DND-41 (cell line): ENCODE measurements at regions not wholly inside any gene's neighbourhood (a gene's known extent, or its start where the extent isn't known, plus 50 kb on each side); places are given as distances from the start of the nearest gene placed in this dataset.
"Not testable (repeated sequence)": the region's sequence is repeated elsewhere in the genome, so short reads cannot be mapped to it uniquely, and the experiment has no call there.

Experiments used
- ATAC-seq: fragments of 200-7000 bp; cut with Tn5 transposase; 3 replicates; pipeline ENCODE4 v1.9.1; 2021; ENCODE audit warnings: low read depth; ENCODE audit not compliant: insufficient read depth
- DNase-seq: peaks from one replicate; pipeline ENCODE4 v3.0.0-alpha.2; 2020
- H2AFZ ChIP-seq: 2 replicates; pipeline ENCODE4 v1.6.0; 2012; ENCODE audit warnings: low read depth, low read length
- H3K27ac ChIP-seq: 2 replicates; pipeline ENCODE4 v1.5.1; 2012; ENCODE audit warnings: low read length, inconsistent platforms
- H3K27me3 ChIP-seq: fragments of 200-600 bp; sonication (generic); 2 replicates; pipeline ENCODE4 v1.6.0; 2012; ENCODE audit warnings: low read length, mild to moderate bottlenecking, inconsistent platforms; ENCODE audit not compliant: insufficient read depth, poor library complexity
- H3K36me3 ChIP-seq: 2 replicates; pipeline ENCODE4 v1.5.1; 2012; ENCODE audit warnings: low read length, inconsistent platforms; ENCODE audit not compliant: insufficient read depth
- H3K4me1 ChIP-seq: 2 replicates; pipeline ENCODE4 v1.5.1; 2012; ENCODE audit warnings: mild to moderate bottlenecking, low read length; ENCODE audit not compliant: insufficient read depth
- H3K4me2 ChIP-seq: 2 replicates; pipeline ENCODE4 v1.6.0; 2012; ENCODE audit warnings: mild to moderate bottlenecking, moderate library complexity, low read length, inconsistent platforms; ENCODE audit not compliant: insufficient read depth
- H3K4me3 ChIP-seq, 2 experiments: fragments of 200-600 bp in 1 of 2; shearing (Covaris generic) in 1 of 2; 2 replicates each; pipeline ENCODE4 v1.5.1; 2012 to 2016; ENCODE audit warnings: inconsistent platforms in 2 of 2, low read length in 2 of 2, mild to moderate bottlenecking in 2 of 2, low read depth in 1 of 2, moderate library complexity in 1 of 2
- H3K79me2 ChIP-seq: 2 replicates; pipeline ENCODE4 v1.6.0; 2012; ENCODE audit warnings: low read length, inconsistent platforms; ENCODE audit not compliant: insufficient read depth
- H3K9ac ChIP-seq: 2 replicates; pipeline ENCODE4 v1.6.0; 2012; ENCODE audit warnings: low read depth, mild to moderate bottlenecking, inconsistent platforms, low read length, moderate library complexity
- H3K9me3 ChIP-seq: 2 replicates; pipeline ENCODE4 v1.5.1; 2012; ENCODE audit warnings: low read length, moderate library complexity, mild to moderate bottlenecking, inconsistent platforms; ENCODE audit not compliant: insufficient read depth, severe bottlenecking
- H4K20me1 ChIP-seq: 2 replicates; pipeline ENCODE4 v1.6.0; 2012; ENCODE audit warnings: low read length; ENCODE audit not compliant: insufficient read depth
- EZH2 ChIP-seq: IDR thresholded peaks from 3 replicates; pipeline ENCODE4 v1.6.1; 2012; ENCODE audit warnings: borderline replicate concordance, low read depth, mild to moderate bottlenecking, moderate library complexity, low read length, inconsistent platforms; ENCODE audit not compliant: severe bottlenecking
- TF ChIP-seq, protein P1 (sequence below): IDR thresholded peaks from 2 replicates; pipeline ENCODE4 v1.5.1; 2012; ENCODE audit warnings: borderline replicate concordance, low read length, moderate library complexity, mild to moderate bottlenecking; ENCODE audit not compliant: poor library complexity, severe bottlenecking; ENCODE audit errors: extremely low read depth

GRCh38 chr17:445839-446238, 93.2 kb upstream of the RPH3AL start, which contains the start of gene RFLNB:
RFLNB (minus strand) TSS chr17:445939.
- ATAC-seq, H3K4me3 ChIP-seq, DNase-seq, H3K36me3 ChIP-seq, H3K9ac ChIP-seq, H3K27me3 ChIP-seq, H3K27ac ChIP-seq, H3K79me2 ChIP-seq, H3K9me3 ChIP-seq, H3K4me2 ChIP-seq, H2AFZ ChIP-seq, H3K4me1 ChIP-seq: not testable (repeated sequence)
- H4K20me1 ChIP-seq = peaks cover 21% of the 10 kb centered on the region

GRCh38 chr17:444879-445454, 92.4 kb upstream of the RPH3AL start:
- Histone ChIP-seq H3K4me2 (no peak overlapping the region), H3K4me1 (no peaks in the 10 kb centered on the region), H3K79me2 (no peaks in the 10 kb centered on the region), H3K9ac (no peak overlapping the region), H2AFZ (no peak overlapping the region), H3K27ac (no peak overlapping the region), H3K9me3 (no peaks in the 10 kb centered on the region), H3K36me3 (peaks cover 6% of the 10 kb centered on the region; the same call in 1 of the 2 replicates), H4K20me1 (peaks cover 21% of the 10 kb centered on the region), H3K27me3 (no peaks in the 10 kb centered on the region), H3K4me3 (no peak overlapping the region)
- ATAC-seq = no peak
- DNase-seq = no peak
- no peak for TF ChIP-seq EZH2
- TF ChIP-seq, protein P1, sequence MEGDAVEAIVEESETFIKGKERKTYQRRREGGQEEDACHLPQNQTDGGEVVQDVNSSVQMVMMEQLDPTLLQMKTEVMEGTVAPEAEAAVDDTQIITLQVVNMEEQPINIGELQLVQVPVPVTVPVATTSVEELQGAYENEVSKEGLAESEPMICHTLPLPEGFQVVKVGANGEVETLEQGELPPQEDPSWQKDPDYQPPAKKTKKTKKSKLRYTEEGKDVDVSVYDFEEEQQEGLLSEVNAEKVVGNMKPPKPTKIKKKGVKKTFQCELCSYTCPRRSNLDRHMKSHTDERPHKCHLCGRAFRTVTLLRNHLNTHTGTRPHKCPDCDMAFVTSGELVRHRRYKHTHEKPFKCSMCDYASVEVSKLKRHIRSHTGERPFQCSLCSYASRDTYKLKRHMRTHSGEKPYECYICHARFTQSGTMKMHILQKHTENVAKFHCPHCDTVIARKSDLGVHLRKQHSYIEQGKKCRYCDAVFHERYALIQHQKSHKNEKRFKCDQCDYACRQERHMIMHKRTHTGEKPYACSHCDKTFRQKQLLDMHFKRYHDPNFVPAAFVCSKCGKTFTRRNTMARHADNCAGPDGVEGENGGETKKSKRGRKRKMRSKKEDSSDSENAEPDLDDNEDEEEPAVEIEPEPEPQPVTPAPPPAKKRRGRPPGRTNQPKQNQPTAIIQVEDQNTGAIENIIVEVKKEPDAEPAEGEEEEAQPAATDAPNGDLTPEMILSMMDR = no peak

- H3K27ac ChIP-seq = no peak overlapping the region
- H3K27me3 ChIP-seq = no peaks in the 10 kb centered on the region
- H3K4me3 ChIP-seq = no peak overlapping the region
- H3K9ac ChIP-seq = no peak overlapping the region
- H3K9me3 ChIP-seq = no peaks in the 10 kb centered on the region
- peaks cover 6% of the 10 kb centered on the region; the same call in 1 of the 2 replicates for H3K36me3 ChIP-seq
- TF ChIP-seq, protein P1 = no peak
- no peak for TF ChIP-seq EZH2
- DNase-seq (no peak), ATAC-seq (no peak)
- no peak overlapping the region for H2AFZ ChIP-seq
- H3K4me2 ChIP-seq = no peak overlapping the region
- peaks cover 21% of the 10 kb centered on the region for H4K20me1 ChIP-seq
- no peaks in the 10 kb centered on the region for H3K79me2 ChIP-seq
- H3K4me1 ChIP-seq = no peaks in the 10 kb centered on the region
These were observed 90.5 kb upstream of the RPH3AL start for GRCh38 chr17:443109-443508.

DNA sequence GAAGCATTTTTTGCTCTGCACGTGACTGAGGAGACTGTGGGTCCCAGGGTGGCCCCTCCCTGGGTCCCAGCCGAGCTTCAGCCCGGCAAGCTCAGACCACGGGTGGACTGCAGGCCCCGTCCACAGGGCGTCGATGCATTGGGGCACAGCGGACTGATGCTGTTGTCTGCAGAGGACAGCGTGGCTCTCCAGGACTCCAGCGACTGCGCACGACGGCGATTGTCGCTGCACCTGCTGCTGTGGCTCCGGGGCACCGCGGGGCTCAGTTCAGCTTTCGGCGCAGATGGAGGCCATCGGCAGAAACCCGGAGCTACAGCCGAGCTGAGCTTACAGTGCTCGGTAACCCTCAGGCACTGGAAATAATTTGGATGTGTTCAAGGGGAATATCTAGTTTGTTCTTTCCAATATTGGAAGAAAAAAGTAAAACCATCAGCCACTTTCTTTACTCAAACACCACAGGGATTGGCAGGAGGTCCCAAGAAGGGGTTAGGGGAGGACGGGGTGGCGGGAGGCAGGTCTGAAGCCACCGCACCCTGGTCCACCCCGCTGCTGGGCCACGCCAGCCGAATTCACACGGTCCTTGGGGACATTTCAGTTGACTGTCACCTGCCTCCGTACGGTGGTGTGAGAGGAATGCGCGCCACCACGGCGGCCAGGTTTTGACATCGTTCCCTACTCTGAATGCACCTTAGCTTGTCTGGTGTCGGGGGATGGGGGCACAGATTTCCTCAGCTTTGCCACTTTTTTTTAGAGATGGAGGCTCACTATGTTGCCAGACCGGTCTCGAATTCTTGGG, 88.7 kb upstream of the RPH3AL start:
- H3K27ac ChIP-seq = no peak overlapping the region
- no peak for DNase-seq
- no peak for ATAC-seq
- peaks cover 15% of the 10 kb centered on the region for H4K20me1 ChIP-seq
- no peaks in the 10 kb centered on the region for H3K4me1 ChIP-seq
- no peak for TF ChIP-seq EZH2
- TF ChIP-seq, protein P1 = no peak
- H3K36me3 ChIP-seq = peaks cover 6% of the 10 kb centered on the region; the same call in 1 of the 2 replicates
- no peak overlapping the region for H2AFZ ChIP-seq
- H3K9me3 ChIP-seq = no peaks in the 10 kb centered on the region
- no peaks in the 10 kb centered on the region for H3K79me2 ChIP-seq
- H3K9ac ChIP-seq = no peak overlapping the region
- H3K4me3 ChIP-seq = no peak overlapping the region
- no peak overlapping the region for H3K4me2 ChIP-seq
- no peaks in the 10 kb centered on the region for H3K27me3 ChIP-seq
